ENCODE measurements at regions not wholly inside any gene's neighbourhood (a gene's known extent, or its start where the extent isn't known, plus 50 kb on each side); places are given as distances from the start of the nearest gene placed in this dataset.

GRCh38 chr6:121971931-121972335 lies 427.5 kb upstream of the HSF2 start:
- no peak overlapping the region for H2AFZ ChIP-seq (ENCODE audit: low read length)
- no peaks in the 10 kb centered on the region for H4K20me1 ChIP-seq (ENCODE audit: low read length)
- H3K27me3 ChIP-seq (ENCODE audit: low read length) = no peaks in the 10 kb centered on the region
- ATAC-seq (no peak), DNase-seq (no peak)
- no TSS peak for BruUV-seq (replicated peaks)
- no peaks in the 10 kb centered on the region for H3K4me1 ChIP-seq (ENCODE audit: insufficient read depth, low read length)
- H3K4me2 ChIP-seq (ENCODE audit: low read length) = no peak overlapping the region
- intact Hi-C loops (cut with micrococcal nuclease) = no loop called here
- no peaks in the 10 kb centered on the region for H3K9me2 ChIP-seq (replicated peaks; ENCODE audit: low read length)
- no peaks in the 10 kb centered on the region for H3F3A ChIP-seq (ENCODE audit: low read length, unreplicated experiment)
- TF ChIP-seq CTCF (conservative IDR thresholded peaks at IDR 0.05; ENCODE audit: low read depth, low read length) = no peak
- TF ChIP-seq EZH2 (IDR thresholded peaks at IDR 0.05; ENCODE audit: low read length, unreplicated experiment) = no peak
- no peaks in the 10 kb centered on the region for H3K36me3 ChIP-seq (ENCODE audit: low read depth, low read length)
- no peak overlapping the region for H3K9ac ChIP-seq (ENCODE audit: low read length)
- ChIA-PET CTCF (no interaction called here), POLR2A (ENCODE audit: unreplicated experiment) (no interaction called here)
- no peaks in the 10 kb centered on the region for H3K79me2 ChIP-seq (ENCODE audit: low read length)
- H3K4me3 ChIP-seq (ENCODE audit: low read length) = no peak overlapping the region
- no peaks in the 10 kb centered on the region for H3K9me3 ChIP-seq (ENCODE audit: low read length)
- H3K27ac ChIP-seq (ENCODE audit: low read length) = no peak overlapping the region

GRCh38 chr6:121984956-121985355 lies 414.5 kb upstream of the HSF2 start:
- Histone ChIP-seq H3K4me2 (ENCODE audit: low read length) (no peak overlapping the region), H3K79me2 (ENCODE audit: low read length) (no peaks in the 10 kb centered on the region), H3K9me2 (replicated peaks; ENCODE audit: low read length) (no peaks in the 10 kb centered on the region), H3F3A (ENCODE audit: low read length, unreplicated experiment) (no peaks in the 10 kb centered on the region), H3K36me3 (ENCODE audit: low read depth, low read length) (no peaks in the 10 kb centered on the region), H4K20me1 (ENCODE audit: low read length) (no peaks in the 10 kb centered on the region), H2AFZ (ENCODE audit: low read length) (no peak overlapping the region), H3K9ac (ENCODE audit: low read length) (no peak overlapping the region), H3K4me1 (ENCODE audit: insufficient read depth, low read length) (no peaks in the 10 kb centered on the region), H3K9me3 (ENCODE audit: low read length) (no peaks in the 10 kb centered on the region), H3K27me3 (ENCODE audit: low read length) (no peaks in the 10 kb centered on the region), H3K4me3 (ENCODE audit: low read length) (no peak overlapping the region), H3K27ac (ENCODE audit: low read length) (no peak overlapping the region)
- no peak for DNase-seq
- no peak for TF ChIP-seq EZH2phosphoT487 (IDR thresholded peaks at IDR 0.05; ENCODE audit: borderline replicate concordance, low read length)
- TF ChIP-seq EZH2 (IDR thresholded peaks at IDR 0.05; ENCODE audit: low read length, unreplicated experiment) = no peak
- TF ChIP-seq CTCF (conservative IDR thresholded peaks at IDR 0.05; ENCODE audit: low read depth, low read length) = no peak
- CTCF ChIA-PET = no interaction called here
- BruUV-seq (replicated peaks) = no TSS peak
- intact Hi-C loops (cut with micrococcal nuclease) = no loop called here
- ATAC-seq = no peak
- POLR2A ChIA-PET (ENCODE audit: unreplicated experiment) = no interaction called here

- Histone ChIP-seq H3K27ac (ENCODE audit: low read length) (no peak overlapping the region), H3K9ac (ENCODE audit: low read length) (no peak overlapping the region), H3K36me3 (ENCODE audit: low read depth, low read length) (no peaks in the 10 kb centered on the region), H3K9me2 (replicated peaks; ENCODE audit: low read length) (no peaks in the 10 kb centered on the region), H3K9me3 (ENCODE audit: low read length) (no peaks in the 10 kb centered on the region), H4K20me1 (ENCODE audit: low read length) (no peaks in the 10 kb centered on the region), H3K4me3 (ENCODE audit: low read length) (no peak overlapping the region), H3F3A (ENCODE audit: low read length, unreplicated experiment) (no peaks in the 10 kb centered on the region), H3K27me3 (ENCODE audit: low read length) (no peaks in the 10 kb centered on the region), H3K79me2 (ENCODE audit: low read length) (no peaks in the 10 kb centered on the region), H3K4me2 (ENCODE audit: low read length) (no peak overlapping the region), H3K4me1 (ENCODE audit: insufficient read depth, low read length) (no peaks in the 10 kb centered on the region), H2AFZ (ENCODE audit: low read length) (no peak overlapping the region)
- POLR2A ChIA-PET (ENCODE audit: unreplicated experiment) = no interaction called here
- no peak for TF ChIP-seq EZH2 (IDR thresholded peaks at IDR 0.05; ENCODE audit: low read length, unreplicated experiment)
- no peak for TF ChIP-seq CTCF (conservative IDR thresholded peaks at IDR 0.05; ENCODE audit: low read depth, low read length)
- no peak for TF ChIP-seq EZH2phosphoT487 (IDR thresholded peaks at IDR 0.05; ENCODE audit: borderline replicate concordance, low read length)
- no TSS peak for BruUV-seq (replicated peaks)
- CTCF ChIA-PET = no interaction called here
- ATAC-seq = no peak
- DNase-seq = no peak
- intact Hi-C loops (cut with micrococcal nuclease) = no loop called here
Observed at GRCh38 chr6:121993362-121993761, 406.1 kb upstream of the HSF2 start.

Measured in PC-3 (cell line).